GM10266 (cell line): ENCODE measurements at regions not wholly inside any gene's neighbourhood (a gene's known extent, or its start where the extent isn't known, plus 50 kb on each side); places are given as distances from the start of the nearest gene placed in this dataset.

Experiments
- DNase-seq: peaks from one replicate; pipeline ENCODE4 v3.0.0; 2012; ENCODE audit errors: extremely low spot score
- TF ChIP-seq, protein P1 (sequence below): IDR thresholded peaks from 2 replicates; pipeline ENCODE4 v1.5.1; 2012; ENCODE audit warnings: mild to moderate bottlenecking, low read depth; ENCODE audit not compliant: control insufficient read depth, insufficient read depth; ENCODE audit errors: missing control alignments

DNA sequence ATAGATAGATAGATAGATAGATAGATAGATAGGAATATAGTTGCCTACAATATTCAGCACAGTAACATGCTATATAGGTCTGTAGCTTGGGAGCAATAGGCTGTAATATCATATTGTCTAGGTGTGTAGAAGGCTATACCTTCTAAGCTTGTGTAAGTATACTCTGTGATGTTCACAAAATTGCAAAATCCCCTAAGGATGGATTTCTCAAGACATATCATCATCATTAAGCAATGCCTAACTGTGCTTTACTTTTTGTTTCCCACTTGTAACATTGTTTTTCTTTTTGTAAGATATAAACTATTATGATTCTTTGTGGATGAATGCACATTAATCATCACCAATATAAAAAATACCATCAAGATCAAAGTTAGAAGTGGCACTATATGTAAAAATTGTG lies 1905.6 kb downstream of the NCAM2 start:
- DNase-seq: no peak
- TF ChIP-seq, protein P1, sequence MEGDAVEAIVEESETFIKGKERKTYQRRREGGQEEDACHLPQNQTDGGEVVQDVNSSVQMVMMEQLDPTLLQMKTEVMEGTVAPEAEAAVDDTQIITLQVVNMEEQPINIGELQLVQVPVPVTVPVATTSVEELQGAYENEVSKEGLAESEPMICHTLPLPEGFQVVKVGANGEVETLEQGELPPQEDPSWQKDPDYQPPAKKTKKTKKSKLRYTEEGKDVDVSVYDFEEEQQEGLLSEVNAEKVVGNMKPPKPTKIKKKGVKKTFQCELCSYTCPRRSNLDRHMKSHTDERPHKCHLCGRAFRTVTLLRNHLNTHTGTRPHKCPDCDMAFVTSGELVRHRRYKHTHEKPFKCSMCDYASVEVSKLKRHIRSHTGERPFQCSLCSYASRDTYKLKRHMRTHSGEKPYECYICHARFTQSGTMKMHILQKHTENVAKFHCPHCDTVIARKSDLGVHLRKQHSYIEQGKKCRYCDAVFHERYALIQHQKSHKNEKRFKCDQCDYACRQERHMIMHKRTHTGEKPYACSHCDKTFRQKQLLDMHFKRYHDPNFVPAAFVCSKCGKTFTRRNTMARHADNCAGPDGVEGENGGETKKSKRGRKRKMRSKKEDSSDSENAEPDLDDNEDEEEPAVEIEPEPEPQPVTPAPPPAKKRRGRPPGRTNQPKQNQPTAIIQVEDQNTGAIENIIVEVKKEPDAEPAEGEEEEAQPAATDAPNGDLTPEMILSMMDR: no peak

DNA sequence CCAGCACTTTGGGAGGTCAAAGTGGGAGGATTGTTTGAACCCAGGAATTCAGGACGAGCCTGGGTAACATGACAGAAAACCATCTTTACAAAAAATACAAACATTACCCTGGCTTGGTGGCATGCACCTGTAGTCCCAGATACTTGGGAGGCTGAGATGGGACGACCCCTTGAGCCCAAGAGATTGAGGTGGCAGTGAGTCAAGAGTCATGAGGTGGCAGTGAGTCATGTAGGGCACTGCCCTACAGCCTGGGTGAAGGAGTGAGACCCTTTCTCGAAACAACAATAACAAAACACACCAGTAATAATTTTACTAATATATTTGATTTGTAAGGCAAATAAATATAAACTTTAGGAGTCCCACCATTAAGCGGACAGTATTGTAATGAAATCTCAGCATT lies 1906.2 kb downstream of the NCAM2 start:
- TF ChIP-seq, protein P1: no peak
- DNase-seq: no peak

DNA sequence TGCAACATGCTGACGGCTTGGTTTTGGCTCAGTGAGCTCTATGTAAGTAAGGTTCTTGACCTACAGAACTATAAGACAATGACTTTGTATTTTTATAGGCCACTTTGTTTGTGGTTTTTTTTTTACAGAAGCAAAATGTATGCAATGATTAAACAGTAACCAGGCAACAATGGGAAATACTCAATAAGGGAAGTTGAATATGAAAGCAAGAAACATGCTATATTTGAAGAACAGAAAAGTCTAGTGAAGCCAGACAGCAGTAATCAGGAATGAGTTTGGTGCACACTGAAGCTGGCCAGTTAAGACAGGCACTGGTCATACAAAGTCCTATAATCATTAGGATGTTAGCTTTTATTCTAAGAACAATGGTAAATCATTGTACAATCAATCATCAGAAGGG lies 1926.8 kb downstream of the NCAM2 start:
- TF ChIP-seq, protein P1: no peak
- no peak for DNase-seq

DNA sequence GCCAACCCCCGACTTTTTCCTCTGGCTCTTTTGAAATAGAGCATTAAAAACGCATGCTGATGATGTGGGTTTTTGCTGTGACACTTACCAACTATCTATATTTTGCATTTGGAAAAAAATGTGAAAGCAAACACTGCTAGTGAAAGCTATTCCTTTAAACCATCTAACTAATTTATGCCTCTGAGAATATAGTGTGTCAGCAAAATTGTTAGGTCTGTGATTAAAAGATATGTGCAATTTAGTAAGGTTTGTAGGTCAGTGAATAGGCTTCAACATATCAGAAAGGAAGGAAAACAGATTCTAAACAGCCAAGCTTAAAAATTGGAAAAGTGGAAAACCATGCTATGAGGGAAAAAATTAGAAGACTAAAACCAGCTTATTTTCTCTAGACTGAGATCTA lies 1929.3 kb downstream of the NCAM2 start:
- no peak for DNase-seq
- TF ChIP-seq, protein P1: no peak

DNA sequence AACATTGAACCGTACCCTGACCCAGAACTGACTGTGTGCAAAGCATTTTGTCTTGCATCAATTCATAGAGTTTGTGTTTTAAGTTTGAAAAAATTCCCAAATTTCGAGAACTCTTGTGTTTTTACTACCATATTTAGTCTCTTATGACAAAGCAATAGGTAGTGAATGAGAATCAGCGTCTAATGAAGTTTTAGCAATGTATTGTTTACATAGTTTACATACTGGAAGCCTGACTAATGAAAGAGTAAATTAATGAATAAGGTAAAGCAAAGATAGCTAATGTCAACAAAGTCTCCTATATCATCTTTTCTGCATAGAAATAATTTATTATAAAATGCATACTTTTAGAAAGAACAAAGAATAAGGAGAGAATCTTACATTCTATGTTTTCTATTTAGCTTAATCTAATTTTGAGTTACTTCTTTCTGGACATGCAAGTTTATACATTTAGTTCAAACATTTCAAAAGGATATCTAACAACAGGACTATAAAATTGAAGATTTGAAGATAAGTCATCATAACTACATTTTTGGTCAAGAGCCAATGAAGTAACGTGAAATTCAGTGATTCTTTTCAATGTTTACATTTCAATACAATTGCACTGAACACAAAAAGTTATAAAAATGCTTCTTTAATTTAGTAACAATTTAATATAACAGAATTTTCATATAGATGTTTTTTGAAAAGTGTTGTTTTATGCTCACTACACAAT lies 1943.7 kb downstream of the NCAM2 start:
- TF ChIP-seq, protein P1: no peak
- no peak for DNase-seq

DNA sequence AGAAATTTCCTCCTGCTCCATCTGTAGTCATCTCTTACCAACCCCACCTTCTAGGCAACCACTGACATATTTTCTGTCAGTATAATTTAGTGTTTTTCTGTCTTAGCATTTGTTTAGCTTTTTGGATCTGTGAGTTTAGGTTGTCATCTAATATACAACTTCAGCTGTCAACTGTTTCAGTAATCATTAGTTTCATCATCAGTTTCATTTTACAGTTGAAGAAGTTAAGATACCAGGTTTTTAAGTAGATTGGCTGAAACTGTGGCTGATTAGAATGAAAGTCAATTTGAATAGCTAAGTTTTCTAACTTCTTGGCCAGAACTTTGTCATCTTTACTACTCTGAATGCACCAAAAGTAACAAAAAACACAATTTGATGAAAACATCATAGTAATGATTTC lies 1957.3 kb downstream of the NCAM2 start:
- TF ChIP-seq, protein P1: no peak
- no peak for DNase-seq

DNA sequence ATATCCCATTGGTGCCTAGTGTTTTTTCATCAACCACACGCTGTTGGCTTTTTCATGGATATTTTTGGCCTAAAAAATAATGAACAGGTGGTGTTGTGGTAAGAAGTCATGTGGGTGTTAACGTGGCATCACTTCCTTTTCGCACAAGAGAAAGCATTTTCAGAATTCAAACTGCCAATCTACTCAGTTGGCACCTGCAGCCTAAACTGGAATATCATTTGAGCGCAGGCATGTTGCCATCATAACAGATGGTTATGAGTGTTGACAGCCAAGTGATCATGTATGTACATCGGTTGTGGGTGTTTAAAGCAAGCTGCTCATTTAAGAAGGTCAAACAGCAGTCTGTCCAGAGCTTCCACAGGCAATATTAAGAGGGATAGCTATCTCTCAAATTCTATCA lies 1963.0 kb downstream of the NCAM2 start:
- DNase-seq: no peak
- TF ChIP-seq, protein P1: no peak
